ENCODE measurements at regions not wholly inside any gene's neighbourhood (a gene's known extent, or its start where the extent isn't known, plus 50 kb on each side); places are given as distances from the start of the nearest gene placed in this dataset.
"Not testable (repeated sequence)": the region's sequence is repeated elsewhere in the genome, so short reads cannot be mapped to it uniquely, and the experiment has no call there.

DNA sequence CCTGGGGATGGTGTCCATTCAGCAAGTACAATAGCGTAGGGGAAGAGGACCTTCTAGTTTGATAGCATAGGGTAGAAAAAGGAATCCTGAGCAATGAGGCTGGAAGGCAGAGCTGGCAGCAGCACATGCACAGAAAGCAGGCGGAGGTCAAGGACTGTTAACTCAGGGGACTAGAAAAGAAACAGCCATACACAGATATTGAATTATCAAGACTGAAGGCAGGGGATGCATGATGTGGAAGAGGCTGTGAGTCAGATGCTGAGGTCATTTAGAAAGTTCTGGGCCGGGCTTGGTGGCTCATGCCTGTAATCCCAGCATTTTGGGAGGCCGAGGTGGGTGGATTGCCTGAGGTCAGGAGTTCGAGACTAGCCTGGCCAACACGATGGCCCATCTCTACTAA is 65.6 kb downstream of the OPTC start:
- peak in 1 of 10 donors; percentile 19 for DNase-seq
- intact Hi-C loops (cut with DNase I), result no loop called here

DNA sequence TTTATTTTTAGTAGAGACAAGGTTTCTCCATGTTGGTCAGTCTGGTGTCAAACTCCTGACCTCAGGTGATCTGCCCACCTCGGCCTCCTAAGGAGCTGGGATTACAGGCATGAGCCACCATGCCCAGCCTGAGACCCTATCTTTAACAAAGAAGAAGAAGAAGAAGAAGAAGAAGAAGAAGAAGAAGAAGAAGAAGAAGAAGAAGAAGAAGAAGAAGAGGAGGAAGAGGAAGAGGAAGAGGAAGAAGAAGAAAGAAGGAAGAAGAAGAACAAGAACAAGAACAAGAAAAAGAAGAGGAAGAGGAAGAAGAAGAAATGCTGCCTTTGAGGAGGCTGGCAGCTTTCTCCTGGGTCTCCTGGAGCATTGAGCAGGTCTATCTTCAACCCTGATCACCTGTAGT is 64.9 kb upstream of the ATP2B4 start:
- DNase-seq, result peak in 1 of 10 donors; percentile 33
- intact Hi-C loops (cut with DNase I), result not testable (repeated sequence)

DNA sequence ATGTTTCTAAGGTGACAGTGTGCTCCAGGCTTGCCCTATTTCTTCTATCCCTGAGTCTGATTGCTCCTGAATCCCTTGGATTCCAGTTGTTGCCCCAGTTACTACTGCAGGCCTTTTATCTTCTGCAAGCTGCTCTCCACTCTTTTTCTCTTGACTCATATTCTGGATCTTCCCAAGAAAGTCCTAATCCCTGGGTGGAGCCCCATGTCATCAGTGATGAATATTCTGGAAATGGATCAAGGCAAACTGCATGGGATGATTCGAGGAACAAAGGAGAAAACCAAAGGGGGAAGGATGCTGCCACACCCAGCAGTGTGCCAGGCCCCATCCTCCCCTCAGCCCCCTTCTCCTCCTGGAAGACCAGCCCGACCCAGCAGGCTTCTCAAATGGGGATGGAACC is 63.3 kb upstream of the ATP2B4 start:
- no peak for DNase-seq
- intact Hi-C loops (cut with DNase I), result no loop called here

DNA sequence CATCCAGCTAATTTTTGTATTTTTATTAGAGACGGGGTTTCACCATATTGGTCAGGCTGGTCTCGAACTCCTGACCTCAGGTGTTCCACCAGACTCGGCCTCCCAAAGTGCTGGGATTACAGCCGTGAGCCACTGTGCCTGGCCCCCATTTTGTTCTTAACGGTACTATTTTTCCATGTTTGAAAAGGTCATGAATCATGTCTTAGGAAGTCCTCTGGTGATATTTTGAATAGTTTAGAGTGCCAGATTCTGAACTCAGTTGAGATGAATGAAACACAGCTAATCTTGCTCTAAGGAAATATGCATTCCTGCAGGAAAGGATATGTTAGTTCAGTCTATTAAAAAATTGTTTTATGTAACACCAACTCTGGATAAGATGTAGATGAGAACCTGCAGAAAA is 62.6 kb upstream of the ATP2B4 start:
- DNase-seq, result no peak
- intact Hi-C loops (cut with DNase I), result no loop called here

DNA sequence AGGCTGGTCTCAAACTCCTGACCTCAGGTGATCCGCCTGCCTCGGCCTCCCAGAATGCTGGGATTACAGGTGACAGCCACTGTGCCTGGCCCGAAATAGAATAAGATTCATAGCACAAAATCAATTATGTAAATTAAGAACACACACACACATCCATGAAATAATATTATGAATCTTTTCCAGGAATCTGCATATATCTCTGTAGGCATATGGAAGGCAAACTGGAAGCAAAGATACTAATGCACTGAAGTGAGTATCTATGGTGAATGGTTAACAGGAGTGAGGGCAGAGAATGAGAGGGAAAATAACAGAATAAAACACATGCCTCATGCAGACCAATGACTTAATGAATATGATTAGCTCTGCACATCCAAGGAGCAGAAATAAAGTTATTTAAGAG is 61.6 kb upstream of the ATP2B4 start:
- intact Hi-C loops (cut with DNase I), result no loop called here
- DNase-seq, result no peak

DNA sequence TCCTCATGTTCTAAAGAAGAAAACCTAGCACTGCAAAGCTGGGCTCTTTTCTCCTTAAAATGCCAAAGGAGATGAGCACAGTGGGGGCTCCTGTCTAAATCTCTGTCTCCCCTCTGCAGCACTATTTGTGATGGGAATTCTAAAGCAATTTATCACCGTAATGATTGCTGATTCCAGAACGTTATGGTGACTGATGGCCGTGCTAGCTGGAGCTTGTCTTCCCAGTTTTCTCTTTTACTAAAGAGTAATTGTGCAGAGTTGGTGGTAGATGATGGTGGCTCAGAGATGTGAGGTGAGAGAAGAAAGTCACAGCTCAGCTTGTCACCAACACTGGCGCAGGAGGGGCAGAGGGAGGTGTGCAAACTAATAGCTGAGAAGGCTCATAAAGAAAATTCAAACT is 60.7 kb upstream of the ATP2B4 start:
- intact Hi-C loops (cut with DNase I), result no loop called here
- DNase-seq, result peak in 1 of 10 donors; percentile 13

DNA sequence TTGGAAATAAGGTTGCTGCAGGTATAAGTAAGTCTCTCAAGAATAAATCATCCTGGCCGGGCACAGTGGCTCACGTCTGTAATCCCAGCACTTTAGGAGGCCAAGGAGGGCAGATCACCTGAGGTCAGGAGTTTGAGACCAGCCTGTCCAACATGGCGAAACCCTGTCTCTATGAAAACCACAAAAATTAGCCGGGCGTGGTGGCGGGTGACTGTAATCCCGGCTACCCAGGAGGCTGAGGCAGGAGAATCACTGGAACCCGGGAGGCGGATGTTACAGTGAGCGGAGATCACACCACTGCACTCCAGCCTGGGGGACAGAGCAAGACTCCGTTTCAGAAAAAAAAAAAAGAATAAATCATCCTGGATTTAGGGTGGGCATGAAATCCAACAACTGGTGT is 59.7 kb upstream of the ATP2B4 start:
- DNase-seq, result peak in 1 of 10 donors; percentile 20
- intact Hi-C loops (cut with DNase I), result not testable (repeated sequence)

DNA sequence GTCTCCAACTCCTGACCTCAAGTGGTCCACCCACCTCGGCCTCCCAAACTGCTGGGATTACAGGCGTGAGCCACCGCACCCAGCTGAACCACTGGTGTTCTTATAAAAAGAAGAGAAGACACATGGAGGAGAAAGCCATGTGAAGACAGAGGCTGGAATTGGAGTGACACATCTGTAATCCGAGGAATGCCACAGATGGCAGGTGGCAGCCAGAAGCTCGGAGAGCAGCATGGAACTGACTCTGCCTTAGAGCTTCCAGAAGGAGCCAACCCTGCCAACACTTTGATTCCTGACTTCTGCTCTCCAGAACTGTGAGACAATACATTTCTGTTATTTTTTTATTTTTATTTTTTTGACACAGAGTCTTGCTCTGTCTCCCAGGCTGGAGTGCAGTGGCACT is 59.0 kb upstream of the ATP2B4 start:
- DNase-seq, result no peak
- intact Hi-C loops (cut with DNase I), result no loop called here

DNA sequence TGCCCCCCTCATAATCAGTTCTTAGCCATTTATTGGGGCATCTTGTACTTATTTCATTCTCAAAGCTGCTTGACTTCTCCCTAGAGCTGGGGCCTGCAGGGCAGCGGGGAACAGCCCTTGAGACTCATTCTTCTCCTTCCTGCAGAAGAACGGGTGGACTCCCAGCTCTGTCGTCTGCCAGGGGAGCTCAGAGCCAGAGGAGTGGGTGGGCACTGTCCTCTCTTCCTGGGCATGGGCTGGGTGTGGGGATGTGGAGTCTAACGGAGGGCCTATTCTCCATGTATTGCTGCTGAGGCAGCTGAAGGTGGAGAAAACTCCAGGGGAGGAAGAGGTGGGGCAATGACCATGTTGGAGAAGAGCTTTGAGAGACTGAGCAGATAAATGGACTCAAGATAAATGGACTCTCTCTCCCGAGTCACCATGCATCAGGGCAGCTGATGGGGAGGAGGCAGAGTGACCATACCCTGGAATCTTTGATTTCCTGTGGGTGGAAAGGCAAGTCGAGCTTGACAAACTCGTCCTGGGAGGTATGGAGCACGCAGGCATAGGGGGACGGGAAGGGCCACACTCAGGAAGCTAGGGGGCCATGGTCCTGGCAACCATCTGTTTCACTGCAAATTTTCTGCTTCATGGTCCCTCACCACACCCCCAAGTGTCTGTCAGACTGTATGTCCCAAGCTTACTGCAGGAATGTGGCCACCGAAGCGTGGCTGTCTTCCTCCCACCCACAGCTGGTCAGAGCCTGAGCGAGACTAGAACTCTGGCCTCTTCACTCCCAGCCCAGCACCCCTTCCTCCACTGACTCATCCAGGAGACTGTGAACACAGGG is 56.9 kb upstream of the ATP2B4 start:
- intact Hi-C loops (cut with DNase I), result no loop called here

DNA sequence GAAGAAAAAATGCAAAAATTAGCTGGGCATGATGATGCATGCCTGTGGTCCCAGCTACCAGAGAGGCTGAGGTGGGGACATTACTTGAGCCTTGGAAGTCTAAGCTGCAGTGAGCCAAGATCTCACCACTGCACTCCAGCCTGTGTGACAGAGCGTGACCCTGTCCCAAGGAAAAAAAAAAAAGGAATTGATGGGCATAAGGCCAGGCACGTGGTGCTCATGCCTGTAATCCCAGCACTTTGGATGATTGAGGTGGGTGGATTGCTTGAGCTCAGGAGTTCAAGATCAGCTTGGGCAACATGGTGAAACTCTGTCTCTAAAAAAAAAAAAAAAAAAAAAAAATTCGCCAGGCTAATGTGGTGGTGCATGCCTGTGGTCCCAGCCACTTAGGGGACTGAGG is 55.8 kb upstream of the ATP2B4 start:
- intact Hi-C loops (cut with DNase I), result no loop called here

More for the DNA sequence above, 56.9 kb upstream of the ATP2B4 start:
- peak in 1 of 10 donors; percentile 71 for DNase-seq

DNA sequence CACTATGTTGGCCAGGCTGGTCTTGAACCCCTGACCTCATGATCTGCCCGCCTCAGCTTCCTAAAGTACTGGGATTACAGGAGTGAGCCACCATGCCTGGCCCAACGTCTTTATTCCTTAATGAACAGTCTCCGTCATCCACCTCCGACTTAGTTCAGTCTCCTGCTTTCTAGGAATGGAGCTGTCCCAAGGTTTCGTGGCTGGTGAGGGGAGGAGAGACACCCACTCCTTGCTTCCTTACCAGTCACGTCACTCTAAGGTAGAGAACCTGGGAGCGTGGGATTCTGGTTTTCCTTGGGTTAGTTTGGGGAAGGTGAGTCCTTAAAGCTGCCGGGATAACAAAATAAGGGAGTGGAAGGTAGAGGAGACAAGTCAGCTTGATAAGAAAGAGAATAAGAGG is 55.0 kb upstream of the ATP2B4 start:
- intact Hi-C loops (cut with DNase I), result no loop called here
- DNase-seq, result peak in 1 of 10 donors; percentile 20

More for the DNA sequence above, 55.8 kb upstream of the ATP2B4 start:
- no peak for DNase-seq

DNA sequence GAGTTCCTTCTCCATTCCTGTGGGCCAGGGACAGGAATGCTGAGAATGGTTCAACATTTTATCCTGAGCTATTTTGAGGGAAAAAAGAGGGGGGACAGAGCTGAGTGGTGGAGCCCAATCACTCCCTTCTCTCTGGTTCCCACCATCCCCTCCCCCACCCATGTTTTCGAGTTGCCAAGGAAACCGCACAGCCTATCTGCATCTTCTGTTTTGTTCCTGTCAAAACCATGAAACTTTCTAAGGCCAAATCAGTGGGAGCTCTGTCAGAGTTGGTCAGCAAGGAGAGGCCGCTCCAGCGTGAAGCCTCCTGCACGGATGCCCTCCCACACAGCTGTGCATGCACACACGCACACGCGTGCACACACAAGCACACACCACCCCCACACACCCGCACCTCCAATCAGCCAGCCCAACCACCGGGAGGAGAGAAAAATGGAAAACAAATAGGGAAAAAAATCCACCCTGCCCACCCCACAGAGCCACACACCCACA is 54.5 kb upstream of the ATP2B4 start:
- intact Hi-C loops (cut with DNase I), result no loop called here
- DNase-seq, result no peak

DNA sequence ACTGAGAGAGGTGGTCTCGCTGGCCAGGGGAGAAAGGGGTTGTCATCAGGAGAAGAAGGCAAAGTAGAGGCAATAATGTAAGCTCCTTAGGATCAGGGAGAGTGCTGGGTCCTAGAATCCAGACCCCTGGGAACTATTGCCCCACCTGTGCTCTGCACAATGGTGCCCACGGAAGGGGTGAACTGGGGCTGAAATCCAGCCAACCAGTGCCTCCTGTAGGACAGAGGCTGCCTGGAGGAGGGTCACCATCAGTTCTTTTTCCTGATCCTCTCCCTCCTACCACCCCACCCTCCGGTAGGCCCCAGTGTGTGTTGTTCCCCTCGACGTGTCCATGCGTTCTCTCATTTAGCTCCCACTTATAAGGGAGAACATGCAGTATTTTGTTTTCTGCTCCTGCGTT is 52.9 kb upstream of the ATP2B4 start:
- intact Hi-C loops (cut with DNase I), result no loop called here
- no peak for DNase-seq

Data from posterior cingulate gyrus (tissue), 11 donors.